Renal cortex interstitium (tissue), 11 donors: ENCODE measurements at regions not wholly inside any gene's neighbourhood (a gene's known extent, or its start where the extent isn't known, plus 50 kb on each side); places are given as distances from the start of the nearest gene placed in this dataset.

Experiments used
- DNase-seq, 11 donors: peaks; one replicate each; pipeline ENCODE4 v3.0.0-alpha.2; 2013; ENCODE audit warnings: low read depth in 9 of 11, low spot score in 4 of 11; ENCODE audit errors: extremely low read depth in 1 of 11

DNA sequence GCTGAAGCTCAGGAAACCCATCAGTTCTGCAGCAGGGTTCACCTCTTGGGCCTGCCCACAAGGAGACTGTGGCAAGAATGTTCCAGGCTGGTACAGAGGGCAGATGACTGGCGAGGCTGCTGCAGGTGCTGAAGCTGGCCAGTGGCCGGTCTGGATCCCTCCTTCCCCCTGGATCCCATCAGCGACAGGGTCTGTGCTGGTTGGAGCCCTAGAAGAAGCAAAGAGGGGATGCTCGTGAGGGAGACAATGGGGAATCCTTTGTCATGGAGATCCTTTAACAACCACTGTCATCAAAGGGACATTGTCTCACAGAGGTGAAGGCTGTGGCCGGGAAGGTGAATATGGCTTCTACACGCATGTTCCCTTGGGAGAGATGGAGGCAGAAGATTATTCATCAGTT lies 211.4 kb upstream of the TMEM132C start:
- no peak for DNase-seq

DNA sequence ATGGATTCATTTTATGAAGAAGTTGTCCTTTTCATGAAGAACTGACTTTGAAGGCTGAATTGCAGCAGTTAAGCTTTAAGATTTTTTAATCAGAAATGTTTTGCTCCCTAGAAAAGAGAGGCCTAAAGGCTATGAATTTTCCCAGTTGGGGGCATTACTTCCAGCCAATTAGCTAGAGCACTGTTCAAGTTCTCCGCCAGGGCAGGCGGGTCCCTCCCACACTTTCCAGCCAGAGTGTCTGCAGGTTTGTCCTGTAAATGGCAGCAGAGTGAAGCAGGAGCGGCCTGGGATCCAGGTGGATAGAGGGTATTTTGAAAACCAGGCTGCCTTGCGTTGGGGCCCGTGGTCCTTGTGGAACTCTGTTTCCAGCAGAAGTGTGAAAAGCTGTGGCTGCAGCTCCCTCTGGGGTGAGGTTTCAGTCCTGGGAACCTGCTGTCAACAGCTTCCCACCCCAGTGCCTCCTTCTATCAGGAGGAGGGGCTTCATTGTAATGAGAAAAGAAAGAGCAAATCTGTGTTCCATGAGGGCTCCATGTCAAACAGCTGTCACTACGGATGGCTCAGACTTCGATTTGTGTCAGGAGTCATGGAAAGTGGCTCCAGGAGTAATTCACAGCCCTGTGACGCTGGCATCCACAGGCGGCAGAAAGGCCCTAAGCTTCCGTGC lies 210.7 kb upstream of the TMEM132C start:
- no peak for DNase-seq

DNA sequence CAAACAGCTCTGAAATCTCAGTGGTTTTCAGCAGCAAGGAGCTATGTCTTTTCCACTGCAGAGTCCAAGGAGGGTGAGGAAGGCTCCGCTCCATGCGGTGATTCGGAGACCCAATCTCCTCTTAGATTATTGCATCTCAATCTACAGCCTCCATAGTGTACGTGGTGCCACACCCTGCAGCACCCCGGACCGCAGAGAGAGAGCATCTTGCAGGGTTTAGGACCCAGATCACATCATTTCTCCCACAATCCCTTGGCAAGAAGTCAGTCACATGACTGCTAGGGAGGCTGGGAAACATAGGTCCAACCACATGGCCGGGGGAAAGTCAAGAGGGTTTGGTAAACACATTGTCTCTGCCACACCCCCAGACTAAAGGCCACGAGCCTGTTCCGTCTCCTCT lies 209.4 kb upstream of the TMEM132C start:
- DNase-seq = no peak

DNA sequence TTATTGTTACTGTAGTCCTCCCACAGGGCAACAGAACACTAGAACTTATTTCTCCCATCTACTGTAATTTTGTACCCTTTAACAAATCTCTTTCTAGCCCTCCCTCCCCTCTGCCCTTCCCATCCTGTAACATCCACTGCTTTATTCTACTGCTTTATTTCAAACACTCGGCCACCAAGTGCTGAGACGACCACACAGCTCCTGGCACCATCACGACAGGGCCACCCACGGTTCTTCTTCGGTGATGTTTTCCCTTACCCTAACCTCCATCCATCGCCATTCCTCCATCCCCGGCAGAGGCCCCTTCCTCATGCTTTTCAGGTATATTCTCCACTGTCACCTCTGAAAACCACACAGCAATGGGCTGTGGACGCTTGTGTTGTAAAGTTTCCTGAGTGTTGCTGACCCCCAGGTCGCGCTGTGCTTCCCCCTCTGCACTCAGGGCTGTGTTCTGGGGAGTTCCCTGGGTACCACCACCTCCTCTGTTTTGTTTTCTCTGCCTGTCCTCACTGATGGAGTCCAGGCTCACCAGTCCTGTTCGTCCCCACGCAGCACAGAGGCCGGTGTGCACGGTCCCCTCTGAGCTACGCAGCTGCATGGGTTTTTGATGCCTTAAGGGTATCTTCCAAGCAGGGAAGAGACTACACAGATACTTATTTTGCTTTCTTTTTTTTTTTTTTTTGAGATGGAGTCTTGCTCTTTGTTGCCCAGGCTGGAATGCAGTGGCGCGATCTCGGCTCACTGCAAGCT lies 207.2 kb upstream of the TMEM132C start:
- no peak for DNase-seq

DNA sequence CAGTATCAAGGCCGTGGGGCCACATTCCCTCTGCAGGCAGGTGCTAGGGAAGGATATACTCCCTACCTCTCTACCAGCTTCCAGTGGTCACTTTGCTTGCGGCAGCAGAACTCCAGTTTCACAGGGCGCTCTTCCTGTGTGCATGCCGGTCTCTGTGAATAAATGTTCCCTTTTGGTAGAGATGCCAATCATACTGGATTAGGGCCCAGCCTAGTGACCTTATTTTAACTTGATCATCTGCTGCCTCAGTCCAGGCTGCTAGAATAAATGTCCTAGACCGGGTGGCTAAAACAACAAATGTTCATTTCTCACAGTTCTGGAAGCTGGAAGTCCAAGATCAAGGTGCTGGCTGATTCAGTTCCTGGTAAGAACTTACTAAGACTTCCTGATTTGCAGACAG lies 198.8 kb upstream of the TMEM132C start:
- DNase-seq = no peak

DNA sequence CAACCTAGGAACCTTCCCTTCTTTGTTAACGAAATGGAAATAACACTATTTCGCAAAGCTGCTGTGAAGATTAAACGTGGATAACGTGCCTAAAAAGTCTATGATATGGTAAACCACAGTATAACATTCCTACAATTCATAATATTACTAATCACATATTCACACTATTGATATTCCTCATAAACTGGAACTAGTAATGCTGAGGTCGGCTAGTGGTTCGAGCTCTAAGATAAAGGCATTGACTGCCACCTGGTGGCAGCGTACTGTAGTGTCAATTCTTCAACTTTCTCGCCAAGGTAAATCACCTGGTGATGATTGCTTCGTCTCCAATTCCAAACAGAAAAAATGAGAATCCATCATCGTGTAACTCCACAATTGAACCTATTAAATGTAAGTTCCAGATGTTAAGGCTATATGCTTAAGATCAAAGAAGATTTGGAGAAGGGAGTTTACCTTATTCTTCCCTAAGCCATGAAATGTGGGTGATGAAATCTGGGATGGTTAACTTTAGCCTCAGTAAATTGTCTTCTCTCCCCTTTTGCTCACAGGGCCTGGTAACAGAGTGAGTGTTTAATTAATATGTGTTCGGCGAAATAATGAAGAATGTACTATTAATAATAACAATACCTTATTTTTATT lies 197.5 kb upstream of the TMEM132C start:
- peak in 8 of 11 donors; percentile 9 to 45 (median 14) for DNase-seq

DNA sequence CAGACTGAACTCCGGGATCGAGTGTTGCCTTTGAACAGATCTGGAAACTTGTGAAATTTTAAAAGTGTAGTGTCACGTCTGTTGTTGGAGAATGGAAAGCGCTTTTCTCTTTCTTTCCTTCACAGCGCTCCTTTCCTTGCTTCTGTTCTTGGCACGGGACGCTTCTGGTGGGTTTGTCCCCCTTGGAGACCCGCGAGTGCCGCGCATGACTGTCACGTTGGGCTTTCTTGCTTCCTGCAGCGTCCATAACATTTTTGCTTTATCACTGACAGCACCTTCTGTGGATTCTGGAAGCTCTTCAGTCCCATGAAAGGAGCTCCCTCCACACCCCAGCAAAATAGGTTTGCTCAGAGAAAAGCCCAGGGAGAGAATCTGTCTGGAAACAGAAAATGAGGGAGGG lies 193.0 kb upstream of the TMEM132C start:
- DNase-seq = no peak

DNA sequence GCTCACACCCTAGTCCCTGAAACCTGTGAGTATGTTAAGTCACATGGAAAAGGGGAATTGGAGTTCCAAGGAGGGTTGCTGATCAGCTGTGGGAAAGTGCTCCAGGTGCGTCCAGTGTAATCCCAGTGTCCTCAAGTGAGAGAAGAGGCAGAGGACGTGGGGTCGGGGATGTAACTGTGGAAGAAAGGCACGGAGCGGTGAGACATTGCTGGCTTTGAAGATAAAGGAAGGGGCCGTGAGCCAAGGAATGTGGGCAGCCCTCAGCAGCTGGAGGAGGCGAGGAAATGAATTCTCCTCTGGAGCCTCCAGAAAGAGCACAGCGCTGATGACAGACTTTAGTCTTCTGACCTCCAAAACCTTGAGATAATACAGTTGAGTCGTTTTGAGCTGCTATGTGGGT lies 191.6 kb upstream of the TMEM132C start:
- DNase-seq = no peak

DNA sequence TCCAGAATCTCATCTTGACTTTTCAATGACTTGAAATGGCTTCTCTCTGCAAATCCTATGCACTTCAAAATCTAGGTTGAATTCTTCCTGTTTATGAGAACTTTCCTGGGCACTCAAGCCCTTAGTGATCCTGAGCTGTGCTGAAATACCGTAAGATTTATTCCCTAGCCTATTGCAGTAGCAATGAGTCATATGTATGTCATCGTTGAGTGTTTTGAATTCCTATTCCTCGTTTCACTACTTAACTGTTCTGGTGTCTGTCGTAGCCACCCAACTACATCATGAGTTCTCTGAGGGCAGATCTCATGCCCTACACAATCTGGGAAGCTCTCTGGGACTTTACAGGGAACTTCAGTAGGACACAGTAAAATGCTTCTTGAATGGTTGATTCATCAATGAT lies 190.8 kb upstream of the TMEM132C start:
- DNase-seq = no peak

DNA sequence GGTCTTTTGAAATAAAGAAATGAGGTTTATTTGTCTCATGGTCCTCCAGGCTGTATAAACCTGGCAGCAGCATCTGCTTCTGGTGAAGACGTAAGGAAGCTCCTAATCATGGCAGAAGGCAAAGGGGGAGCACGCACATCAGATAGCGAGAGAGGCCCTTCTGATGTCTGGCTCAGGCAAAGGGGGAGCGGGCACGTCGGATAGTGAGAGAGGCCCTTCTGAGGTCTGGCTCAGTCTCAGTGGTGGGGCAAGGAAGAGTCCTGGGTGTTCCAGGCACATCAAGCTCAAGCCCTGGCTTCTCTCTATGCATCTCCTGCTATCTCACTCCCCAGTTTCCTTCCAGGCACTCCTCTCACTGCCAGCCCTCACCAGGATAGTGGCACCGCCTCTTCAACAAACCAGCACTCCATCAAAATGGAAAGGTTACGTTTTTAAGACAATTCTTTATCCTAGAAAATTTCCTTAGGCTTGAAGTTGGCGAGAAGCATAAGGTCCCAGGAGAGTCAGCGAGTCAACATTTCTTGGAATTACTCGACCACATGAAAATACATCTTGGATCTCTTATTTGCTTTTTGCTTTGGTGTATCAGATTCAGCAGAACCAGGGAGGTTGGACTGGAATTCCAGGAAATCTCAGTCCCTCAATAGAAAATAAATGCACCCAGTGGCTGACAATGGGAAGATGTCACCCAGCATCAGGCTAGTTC lies 189.6 kb upstream of the TMEM132C start:
- no peak for DNase-seq

DNA sequence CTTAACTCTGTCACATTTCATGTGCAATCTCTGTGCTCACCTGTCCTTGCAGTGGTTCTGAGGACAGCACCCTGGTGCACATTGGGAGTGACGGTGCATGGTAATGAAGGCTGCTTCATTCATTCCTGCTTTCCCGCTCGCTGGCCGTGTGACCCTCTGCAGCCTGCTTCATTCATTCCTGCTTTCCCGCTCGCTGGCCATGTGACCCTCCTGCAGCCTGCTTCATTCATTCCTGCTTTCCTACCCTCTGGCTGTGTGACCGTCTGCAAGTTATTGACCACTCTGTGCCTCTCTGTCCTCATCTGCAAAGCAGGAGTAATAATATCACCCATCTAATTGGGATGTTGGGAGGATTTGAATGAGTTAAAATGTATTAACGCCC lies 189.1 kb upstream of the TMEM132C start:
- DNase-seq = no peak

DNA sequence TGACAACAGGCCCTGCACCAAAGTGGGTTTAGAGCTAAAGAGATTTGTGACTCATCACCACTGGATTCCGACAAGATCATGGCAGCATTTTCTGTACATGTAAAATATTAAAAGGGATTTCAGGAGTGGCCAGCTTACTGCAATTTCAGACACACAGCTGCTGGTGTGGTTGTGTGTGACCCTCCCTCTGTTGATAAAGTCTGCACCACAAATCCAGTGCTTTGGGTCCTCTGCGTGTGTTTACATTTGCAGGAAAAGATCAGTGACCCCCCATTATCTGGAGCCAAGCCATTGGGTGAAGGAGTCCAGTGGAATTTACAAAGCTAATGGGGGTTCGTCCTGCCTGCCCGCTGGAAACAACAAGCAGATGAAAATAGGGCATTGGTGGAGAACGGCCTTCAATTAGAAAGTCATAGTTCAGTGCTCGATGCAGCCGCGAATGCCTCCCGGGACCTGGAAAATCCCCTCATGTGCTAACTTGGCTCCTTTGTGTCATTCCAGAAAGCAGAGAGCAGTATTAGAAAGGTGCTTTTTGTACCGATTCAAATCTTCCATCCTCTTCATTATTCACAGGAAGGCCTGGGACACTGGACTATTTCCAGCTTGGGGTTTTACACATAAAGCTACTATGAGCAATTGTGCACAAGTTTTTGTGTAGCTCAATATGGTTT lies 188.5 kb upstream of the TMEM132C start:
- peak in 2 of 11 donors; percentile 2 to 8 for DNase-seq

DNA sequence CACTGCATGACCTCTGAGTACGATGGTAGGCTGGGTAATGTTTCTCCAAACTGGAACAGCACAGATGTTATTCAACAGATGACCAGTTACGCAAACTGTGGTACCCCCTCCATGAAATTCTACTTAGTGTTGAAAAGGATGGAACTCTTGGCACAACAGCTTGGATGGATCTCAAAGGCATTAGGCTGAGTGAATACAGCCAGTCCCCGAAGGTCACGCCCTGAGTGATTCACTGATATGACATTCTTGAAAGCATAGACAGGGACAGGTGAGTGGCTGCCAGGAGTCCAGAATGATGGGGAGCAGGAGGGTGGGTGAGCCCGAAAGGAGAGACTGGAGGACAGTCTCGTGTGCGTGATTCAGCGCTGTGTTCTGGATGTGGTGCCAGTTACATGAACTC lies 187.5 kb upstream of the TMEM132C start:
- DNase-seq = no peak

DNA sequence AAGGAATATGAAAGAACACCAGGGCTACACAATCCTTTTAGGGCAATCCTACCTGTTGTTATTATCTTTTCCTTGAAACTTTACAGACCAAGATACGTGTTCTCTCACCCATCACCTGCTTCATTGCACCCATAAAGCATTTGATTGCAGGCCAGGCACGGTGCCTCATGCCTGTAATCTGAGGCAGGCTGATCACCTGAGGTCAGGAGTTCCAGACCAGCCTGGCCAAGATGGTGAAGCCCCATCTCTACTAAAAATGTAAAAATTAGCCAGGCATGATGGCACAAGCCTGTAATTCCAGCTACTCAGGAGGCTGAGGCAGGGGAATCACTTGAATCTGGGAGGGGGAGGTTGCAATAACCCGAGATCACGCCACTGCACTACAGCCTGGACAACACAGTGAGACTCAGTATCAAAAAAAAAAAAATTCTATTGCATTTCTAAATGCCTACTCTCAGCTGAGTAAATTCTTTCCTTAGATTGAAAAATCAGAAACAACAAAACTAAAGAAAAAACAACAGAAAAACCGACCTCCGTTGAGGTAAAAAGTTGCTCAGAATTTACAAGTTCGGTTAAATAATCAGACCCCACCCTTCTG lies 183.7 kb upstream of the TMEM132C start:
- DNase-seq = no peak

DNA sequence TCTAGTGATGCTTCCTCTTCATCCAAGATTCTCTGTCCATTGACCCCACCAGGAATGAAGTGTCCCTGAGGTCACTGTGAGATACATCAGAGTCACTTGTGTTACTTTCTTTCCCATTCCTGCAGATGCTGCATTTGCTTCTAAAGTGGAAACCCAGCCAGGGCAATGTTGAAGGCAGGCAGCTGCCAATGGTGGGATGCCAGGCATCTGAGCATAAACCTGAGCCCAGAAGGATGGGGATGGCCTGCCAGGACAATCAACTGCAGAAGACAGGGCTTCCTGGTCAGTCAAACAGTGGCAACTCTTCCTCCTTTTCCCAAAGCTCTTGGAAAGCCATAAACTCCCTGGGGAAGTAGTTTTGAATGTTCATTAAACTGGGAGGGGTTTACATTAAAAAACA lies 178.0 kb upstream of the TMEM132C start:
- no peak for DNase-seq

DNA sequence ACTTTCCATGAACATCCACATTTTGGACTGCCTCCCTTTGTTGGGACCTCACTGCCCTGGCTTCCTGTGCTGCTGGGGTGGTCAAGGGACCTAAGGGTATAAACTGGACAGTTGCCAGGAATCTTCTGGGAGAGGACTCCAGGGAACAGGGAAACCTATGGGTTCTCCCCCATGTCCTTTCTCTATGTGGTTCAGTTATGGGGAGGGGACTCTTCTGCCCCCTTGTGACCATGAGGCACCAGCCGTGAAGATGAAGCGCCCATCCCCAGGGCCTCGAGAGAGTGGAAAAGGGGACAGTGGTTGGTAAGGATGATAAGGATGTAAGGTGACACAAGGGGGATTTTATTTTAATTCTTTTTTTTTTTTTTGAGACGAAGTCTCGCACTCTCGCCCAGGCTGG lies 177.0 kb upstream of the TMEM132C start:
- no peak for DNase-seq

DNA sequence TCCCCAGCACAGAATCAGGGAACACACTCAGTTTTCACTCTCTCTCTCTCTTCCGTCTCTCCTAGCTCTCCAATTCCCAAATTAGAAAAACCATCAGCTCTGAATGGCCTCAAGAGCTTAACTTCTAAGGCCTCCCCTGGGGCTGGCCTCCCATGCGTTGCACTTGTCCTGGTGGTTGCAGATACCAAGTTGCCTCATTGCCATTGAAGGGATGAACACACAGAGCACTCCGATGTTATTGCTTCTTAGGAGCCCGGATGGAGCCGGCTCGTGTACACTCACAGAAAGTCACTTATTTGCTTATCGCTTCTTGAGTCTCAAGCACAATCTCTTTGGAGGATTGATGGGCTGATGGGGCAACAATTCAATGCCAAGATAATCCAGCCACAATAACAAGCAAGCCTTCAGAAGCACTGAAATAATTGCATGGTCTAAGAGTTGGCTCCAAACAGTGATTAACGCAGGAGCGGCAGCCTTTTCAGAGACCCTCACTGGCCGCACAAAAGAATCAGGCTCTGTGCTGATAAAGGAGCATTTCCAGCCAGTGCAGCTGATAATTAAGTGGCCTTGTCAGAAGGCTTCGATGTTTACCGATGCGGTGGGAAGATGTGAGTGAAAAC lies 175.8 kb upstream of the TMEM132C start:
- DNase-seq = no peak

DNA sequence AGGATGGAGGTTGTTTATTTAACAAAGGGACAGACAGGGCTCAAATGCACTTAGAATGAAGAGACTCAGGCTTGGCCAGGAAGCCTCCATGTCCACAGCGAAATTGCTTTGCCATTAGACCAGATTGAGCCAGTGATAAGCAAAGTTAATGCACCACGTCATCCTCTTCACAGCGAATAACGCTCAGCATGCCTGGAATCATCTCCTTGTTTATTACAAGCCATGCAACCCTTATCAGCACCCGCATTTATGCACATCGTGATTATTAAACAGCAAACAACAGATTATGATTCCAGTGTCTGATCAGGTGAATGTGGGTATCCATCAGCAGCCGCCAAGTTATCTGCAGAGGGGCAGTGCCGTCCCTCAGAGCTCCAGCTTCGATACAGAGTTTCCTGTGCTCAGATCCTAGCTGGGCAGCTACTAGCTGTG lies 175.0 kb upstream of the TMEM132C start:
- no peak for DNase-seq

DNA sequence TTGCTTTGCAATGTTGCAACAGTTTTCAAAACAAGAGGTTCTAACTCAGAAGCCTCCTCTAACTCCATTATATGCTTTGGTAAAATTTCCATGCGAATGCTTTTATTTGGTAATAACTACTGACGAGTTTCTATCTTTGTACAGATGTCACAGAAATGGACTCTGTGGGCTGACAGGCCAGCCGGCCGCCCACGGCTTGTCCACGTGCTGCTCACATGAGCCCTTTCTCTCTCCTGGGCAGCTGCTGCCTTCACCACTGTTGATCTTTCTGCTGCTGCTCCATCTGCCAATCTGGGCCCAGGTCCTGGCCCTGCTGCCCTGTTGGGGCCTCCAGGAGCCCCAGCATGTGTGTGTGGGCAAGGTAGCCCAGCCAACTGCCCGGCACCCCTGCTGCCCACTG lies 168.2 kb upstream of the TMEM132C start:
- no peak for DNase-seq
